Limb (tissue), 2 donors: ENCODE measurements at regions not wholly inside any gene's neighbourhood (a gene's known extent, or its start where the extent isn't known, plus 50 kb on each side); places are given as distances from the start of the nearest gene placed in this dataset.

Experiments
- DNase-seq, 2 donors: peaks; one replicate each; pipeline ENCODE4 v3.0.0-alpha.2; 2016; ENCODE audit errors: extremely low spot score in 2 of 2

DNA sequence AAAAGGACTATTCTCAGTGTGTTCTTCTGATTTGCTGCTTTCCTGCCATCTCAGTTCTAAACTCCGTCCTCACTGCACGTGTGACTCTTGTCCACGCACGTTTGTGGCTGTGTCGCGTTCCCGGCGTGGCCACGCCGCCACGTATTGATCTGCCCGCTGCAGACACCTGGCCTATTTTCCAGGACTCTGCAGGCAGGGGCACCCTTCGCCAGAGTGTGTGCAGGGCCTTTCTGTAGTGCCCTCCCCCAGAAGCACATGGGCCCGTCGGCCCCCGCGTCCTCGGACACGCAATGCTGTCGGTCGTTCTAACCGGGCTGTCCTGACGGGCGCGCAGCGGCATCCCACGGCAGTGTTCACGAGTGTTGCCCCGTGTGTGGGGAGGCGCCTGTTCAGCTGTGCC, 87.6 kb downstream of the YTHDF1 start:
- peak in 1 of 2 donors; percentile 10 for DNase-seq

DNA sequence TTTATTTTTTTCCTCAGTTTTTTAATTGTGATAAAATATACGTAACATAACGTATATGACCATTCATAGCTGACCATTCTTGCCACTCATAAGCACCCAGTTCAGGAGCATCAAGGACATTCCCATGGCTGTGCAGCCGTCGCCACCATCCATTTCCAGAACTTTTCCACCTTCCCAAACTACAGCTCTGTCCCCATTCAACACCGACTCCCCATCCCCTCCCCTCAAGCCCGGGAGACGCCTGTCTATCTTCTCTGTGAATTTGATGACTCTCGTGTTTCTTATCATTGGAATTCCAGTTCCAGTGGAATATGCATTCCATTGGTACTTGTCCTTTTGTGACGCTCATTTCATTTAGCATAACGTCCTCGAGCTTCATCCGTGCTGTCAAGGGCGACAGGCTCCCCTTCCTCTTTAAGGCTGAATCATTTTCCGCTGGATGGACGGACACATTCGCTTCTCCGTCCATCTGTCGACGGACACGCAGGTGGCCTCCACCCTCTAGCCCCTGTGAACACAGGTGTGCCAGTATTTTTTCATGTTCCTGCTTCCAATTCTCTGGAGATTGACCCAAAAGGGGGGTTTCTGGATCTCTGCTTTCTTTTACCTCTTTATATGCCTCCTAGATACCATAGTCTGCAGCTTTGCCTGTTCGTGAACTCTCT, 88.1 kb downstream of the YTHDF1 start:
- DNase-seq = peak in 1 of 2 donors; percentile 7

DNA sequence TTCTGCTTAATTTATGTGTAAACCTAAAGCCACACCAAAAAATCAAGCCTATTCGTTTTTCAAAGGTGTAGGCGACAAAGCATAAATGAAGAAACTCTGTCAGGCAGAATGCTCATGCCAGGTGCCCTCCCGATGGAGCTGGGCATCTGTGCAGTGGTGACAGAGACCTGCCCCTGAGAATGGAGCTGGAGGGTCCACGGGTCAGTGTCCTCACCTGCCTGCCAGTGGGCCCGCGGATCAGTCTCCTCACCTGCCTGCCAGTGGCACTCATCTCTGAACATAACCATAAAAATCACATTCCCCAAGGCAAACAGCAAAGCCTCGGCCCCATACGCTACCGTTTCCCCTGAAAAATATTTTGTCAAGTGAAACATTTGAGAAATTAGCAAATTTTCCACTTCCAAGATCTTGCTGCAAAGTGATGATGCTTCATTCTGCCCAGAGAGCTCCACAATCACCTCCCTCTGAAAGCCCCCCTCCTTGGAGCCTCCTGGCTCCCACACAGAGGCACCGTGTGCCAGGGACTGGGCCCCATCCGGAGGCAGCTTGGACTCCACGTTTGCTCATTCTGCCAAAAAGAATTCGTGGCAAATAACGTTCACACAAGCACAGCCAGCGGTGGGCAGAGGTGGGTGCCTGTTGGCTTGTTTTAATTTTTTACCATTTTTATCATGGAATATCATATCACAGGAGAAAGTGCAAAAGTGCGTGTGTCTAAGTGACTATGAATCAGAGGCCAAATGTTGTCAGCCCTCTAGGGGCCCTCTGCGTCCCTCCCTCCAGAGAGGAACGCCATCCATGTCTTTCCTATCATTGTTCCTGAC, 88.8 kb downstream of the YTHDF1 start:
- peak in 1 of 2 donors; percentile 11 for DNase-seq

DNA sequence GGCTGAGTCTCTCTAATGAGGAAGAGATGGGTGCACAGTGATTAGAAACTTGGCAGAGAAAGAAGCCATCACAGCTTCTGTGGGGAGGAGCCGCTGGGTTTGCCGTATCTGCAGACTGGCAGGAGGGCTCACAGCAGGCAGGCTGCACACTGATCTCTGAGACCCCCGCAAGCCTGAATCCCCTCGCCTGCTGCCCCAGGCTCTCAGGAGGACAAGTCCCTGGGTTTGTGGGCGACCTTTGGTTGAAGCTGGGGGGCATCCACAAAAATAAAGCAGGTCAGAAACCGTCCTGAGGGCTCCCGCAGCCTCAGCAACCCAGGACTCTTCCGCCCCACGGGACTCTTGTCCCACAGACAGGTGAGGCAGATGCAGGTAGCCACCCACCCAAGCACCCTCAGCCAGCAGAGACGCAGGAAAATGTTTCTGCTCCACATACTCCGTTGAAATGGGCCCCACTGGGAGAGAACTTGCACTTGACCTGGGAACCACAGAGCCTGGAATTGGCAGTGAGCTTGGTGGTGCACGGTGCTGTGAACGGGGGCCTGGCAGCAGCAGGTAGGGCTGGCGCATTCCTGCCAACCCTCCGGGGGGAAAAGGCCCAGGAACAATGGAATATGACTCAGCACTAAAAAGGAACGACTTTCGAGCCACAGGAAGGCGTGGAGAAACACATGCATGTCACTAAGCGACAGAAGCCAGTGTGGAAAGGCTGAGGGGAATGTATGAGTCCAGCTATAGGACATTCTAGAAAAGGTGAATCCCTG, 89.9 kb downstream of the YTHDF1 start:
- DNase-seq = peak in 1 of 2 donors; percentile 21

DNA sequence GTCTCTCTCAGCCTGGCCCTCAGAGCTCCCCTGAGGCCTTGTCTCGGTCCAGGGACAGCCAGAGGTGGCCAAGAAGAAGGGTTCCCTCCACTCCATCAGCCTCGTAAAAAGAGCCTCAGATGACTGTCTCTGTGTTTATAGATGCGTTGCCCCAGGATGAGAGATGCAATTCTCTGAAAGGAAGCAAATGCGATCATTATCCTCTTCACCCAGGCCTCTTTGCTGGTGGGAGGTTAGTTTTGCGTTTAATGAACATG, 90.4 kb downstream of the YTHDF1 start:
- DNase-seq = no peak

DNA sequence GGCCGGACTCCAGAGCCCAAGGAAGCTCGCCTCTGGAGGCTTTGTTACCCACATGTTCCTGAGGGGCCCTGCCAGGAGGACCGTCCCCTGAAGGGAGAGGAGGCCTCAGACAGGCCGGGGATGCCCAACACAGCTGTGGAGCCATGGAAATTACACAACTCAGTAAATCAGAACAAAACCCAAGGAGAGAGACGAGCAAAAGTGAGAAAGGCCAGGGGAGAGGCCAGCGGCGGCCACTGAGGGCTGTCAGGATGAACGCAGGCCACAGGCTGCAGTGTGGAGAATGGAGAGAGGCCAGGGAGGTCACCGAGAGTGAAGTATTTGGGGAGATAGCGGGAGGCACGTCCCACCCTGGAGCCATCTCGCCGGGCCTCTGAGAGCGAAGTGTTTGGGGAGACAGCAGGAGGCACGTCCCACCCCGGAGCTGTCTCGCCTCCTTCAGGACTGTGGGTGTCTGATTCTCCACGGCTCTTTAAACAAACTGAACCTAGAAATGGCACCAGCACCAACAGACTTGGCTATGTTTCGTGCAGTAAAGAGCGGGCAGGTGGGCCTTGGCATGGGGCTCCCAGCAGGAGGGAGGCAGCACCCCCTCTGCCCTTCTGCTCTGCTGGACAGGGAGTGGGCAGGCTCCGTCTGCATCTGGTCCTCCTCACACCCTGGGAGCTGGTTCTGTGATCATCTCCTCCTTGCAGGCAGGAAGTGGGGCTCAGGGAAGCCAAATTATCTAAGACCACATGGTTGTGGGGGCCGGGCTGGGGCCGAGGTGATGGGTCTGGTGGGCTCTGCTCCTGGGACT, 91.0 kb downstream of the YTHDF1 start:
- peak in 1 of 2 donors; percentile 12 for DNase-seq

DNA sequence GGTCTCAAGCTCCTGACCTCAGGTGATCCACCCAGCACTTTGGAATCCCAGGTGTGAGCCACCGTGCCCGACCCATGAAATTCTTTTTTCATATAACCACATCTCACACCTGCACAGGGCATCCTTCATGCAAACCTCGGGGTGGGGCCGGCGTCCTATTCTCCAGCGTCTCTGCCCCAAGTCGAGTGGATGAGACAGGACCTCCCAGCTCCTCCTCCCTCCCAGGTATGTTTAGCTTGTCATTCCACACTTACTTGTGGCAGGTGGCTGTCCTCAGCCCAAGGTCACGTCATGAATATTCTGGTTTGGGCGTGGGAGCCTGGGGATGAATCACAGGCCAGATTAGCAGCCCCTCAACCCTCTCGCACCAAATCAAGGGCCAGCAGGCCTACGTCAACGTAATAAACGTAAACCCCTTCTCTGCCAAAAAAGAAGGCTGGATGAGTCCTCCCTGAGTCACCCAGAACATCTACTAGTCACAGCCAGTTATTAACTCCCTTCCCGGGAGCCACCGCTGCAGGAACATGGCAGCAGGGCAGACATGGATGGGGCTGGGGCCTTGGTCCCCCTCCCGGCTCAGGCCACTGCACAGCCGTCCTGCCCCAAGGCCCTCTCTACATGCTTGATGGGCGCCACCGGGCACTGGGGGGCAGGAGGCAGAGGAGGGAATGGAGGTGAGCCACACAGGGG, 91.7 kb downstream of the YTHDF1 start:
- peak in 1 of 2 donors; percentile 7 for DNase-seq

DNA sequence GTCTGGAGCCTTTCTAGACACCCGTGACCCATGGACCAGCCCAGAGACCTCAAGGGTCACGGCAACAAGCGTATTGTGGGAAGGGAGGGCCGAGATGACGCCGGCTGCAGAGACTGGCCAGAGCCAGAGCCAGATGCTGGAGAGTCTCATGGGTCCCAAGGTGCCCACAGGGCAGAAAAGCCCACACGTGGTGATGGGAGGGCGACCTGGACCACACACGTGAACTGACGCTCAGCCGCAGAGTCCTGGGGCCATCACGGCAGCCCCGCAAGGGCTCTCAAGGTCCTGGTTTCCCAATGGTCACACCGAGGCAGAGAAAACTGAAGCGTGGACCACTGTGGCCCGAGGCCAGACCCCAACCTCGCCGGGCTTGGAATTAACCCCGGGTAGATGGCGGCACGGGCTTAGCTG, 92.6 kb downstream of the YTHDF1 start:
- DNase-seq = peak in 1 of 2 donors; percentile 8

DNA sequence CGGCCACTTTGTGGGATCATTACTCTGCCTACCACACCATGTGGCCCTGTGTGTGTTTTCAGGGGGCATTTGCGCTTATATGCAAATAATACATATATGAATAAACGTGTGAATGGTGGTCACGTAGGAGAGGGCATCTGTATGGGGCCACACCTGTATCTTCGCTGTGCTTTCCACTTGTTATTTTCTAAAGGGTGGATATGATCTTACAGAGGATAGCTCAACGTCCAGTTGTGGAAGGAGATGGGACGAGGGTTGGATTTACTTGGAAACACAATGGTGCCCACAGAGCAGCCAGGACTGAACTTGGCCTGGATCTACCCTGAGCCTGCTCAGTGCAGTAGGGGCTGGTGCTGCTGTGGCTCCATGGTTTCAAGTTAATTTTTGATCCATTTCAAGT, 93.3 kb downstream of the YTHDF1 start:
- DNase-seq = no peak

DNA sequence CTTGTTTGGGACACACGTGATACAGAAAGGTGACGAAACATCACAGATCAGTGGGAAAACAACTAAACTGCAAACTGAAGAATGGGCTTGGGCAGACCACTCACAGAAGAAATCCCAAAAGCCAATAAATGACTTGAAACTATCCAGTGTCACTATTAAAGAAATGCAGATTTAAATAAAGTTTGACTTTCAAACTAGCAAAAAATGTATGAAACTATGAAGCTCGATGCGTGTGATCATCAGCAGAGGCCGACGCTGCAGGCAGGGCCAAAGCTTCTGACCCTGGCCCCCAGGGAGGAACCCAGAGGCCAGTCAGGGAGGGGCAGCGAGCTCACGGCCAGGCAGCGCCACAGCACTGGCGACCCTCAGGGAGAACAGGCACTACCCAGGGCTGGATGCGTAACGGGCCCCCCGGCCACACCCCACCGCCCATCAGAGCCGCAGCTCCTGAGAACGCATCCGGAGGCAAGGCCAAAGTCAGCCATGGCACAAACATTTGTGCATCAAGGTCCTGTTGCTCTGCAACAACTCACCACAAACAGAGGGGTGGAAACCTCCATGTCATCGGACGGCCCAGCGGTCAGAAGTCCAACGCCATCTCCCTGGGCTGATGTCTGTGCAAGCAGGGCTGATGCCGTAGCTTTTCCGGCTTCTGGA, 94.1 kb downstream of the YTHDF1 start:
- peak in 1 of 2 donors; percentile 11 for DNase-seq

DNA sequence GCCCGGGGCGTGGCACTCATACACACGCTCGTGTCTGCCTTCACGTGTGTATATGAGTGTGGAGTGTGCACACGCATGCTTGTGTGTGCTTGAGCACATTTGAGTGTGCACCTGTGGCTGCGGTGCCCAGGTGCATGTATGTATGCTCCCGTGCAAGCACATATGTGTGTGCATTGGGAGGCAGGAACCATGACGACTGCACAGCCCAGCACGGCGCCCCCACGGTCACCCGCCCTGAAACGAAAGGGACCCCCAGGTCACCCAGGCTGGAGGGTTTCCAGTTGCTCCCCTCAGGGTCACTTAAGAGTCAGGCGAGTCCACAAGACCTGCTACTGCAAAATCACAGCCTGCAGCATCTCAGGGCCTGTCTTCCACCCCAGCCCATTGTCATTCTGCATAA, 94.7 kb downstream of the YTHDF1 start:
- DNase-seq = no peak

DNA sequence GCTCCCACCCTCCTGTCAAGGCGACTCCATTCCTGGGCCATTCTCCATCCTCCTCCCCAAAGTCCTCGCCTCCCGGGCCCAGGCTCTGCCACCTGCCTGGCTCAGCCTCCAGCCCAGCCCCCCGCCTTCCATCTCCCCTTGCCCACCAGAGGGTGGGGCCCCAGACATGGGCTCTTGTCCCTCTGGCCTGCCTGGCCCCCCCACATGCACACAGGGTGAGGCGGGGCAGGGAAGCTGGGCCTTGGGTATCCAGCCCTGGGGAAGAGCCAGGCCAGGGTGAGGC, 95.2 kb downstream of the YTHDF1 start:
- no peak for DNase-seq

DNA sequence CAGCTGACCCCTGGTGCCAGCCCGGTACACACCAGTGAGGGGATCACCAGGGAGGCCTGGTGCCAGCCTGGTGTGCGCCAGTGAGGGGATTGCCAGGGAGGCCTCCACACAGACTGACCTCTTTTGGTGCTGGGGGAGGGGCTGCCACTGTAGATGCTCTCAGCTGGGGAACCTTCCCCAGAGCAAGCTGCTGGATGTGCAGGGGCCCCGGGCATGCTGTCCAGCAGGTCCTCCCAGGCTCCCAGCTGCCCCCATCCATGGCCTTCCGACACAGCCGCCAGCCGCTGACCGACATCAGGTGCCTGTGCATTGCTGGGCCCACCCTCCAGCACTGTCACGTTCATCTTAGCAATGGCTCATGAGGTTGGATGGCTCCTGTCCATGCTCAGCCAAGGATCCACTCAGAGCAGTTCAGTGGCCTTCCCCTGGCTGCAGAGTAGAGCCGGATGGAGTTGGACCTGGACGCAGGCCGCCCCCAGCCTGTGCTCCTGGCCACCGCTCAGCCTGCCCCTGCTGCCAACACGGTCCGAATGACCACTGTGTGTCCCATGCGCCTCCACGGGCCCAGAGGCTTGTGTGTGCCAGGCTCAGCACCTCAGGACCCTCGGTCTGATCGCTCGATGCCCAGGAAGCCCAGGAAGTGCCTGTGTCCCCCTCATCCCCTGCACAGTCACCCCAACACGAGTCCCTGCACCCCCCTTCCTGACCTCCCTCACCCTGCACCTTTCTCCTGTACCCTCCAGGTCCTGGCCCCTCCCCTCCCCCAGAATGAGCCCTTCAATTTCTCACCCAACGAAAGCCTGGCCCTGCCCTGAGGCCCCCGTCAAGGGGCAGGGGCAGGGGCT, 95.7 kb downstream of the YTHDF1 start:
- no peak for DNase-seq

DNA sequence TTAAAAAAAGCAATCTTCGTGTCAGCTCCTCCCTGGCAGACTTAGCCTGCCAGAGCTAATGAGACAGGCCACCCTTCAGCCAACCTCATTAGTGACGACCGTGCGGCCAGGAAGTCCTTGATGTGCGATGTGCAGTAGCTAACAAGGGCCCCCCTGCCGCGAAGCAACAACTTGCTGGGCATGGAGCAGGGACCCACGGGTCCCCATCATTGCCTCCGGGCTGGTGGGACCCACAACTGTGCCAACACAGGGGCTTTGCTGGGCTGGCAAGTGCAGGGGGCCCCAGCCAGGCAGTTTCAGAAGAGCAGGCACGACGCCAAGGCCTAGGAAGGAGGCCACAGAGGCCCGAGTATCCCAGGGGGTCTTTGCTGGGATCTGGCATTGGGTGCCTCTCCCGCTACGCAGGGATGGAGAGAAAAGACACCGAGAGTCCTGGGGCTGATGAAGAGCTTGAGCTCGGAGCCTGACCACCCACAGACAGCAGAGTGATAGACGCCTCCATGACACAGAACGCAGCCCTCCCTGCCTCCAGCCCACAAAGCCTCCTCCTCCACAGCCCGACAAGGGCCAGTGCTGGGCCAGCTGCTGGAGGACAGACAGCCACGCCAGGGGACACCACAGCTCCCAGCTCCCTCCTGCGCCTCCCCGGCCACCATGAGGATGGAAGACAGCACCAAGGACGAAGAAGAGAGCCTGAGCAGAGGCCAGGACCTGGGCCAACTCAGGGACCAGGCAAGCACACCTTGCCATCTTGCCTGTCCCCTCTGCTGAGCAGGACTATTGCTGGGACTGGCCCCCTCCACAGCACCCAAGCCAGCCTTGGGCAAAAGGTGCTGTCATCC, 96.6 kb downstream of the YTHDF1 start:
- no peak for DNase-seq

DNA sequence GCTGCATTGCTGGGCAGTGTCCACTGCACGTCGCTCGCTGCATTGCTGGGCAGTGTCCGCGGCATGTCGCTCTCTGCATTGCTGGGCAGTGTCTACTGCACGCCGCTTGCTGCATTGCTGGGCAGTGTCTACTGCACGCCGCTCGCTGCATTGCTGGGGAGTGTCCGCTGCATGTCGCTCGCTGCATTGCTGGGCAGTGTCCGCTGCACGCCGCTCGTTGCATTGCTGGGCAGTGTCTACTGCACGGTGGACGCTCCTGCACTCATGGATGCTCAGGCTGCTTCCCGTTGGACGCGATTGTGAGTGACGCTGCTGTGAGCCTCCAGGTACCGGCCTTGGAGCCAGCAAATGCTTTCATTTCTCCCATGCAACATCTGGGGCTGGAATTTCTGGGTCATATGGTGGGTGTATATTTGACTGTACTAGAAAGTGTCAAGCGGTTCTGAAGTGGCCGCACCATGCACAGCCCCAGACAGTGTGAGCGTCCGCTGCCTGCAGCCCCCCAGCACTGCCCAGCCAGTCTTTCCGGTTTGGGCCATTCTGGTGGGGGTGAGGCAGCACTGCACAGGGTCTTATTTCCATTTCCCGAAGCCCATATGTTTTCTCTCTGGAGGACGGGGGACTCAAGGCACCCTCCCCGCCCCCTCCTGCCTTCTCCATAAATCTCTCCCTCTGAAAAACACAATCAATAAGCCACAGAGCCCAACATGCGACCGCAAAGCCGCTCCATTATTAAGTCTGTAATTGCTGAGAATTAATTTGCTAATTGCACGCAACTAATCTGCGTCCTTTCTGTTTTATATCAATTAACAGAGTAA, 97.4 kb downstream of the YTHDF1 start:
- no peak for DNase-seq

DNA sequence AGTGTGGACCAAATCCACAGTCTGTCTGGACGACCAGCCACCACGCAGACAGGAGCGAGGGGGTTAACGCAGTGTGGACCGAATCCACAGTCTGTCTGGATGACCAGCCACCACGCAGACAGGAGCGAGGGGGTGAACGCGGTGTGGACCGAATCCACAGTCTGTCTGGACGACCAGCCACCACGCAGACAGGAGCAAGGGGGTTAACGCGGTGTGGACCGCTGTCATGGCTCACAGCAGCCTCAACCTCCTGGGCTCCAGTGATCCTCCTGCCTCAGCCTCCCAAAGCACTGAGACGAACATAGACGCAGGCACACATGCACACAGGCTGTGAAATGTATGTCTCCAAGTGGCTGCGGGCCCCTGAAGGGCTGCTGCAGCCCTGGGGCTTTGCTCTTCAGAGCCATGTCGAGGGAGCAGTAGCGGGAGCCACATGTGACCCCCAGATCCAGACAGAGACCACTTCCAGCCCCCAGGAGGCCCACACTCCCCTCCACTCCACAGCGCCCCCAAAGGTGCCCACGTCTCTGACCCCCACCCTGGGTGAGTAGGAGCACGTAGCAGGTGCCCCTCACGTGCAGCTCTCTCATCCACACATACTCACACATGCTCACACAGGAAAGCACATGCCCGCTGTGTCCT, 98.1 kb downstream of the YTHDF1 start:
- DNase-seq = no peak

DNA sequence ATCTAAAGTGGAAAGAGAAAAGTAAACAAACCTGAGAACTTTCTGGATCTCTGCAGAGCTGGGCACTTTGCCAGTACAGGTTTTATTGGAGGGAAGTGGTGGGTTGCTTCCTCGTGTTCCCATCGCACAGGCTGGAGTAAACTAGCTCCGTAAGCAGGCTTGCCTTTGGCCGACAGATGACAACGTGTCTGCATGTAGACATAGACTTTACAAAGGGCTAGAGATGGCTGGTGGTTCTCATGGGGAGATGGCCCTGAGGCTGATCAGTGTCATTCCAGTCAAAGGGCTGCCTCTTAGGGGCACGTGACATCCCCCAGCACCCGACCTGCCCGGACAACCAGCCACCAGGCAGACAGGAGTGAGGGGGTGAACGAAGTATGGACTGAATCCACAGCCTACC, 98.8 kb downstream of the YTHDF1 start:
- DNase-seq = no peak
